Urothelium cell line (cell line): ENCODE measurements at regions not wholly inside any gene's neighbourhood (a gene's known extent, or its start where the extent isn't known, plus 50 kb on each side); places are given as distances from the start of the nearest gene placed in this dataset.
"Not testable (repeated sequence)": the region's sequence is repeated elsewhere in the genome, so short reads cannot be mapped to it uniquely, and the experiment has no call there.

Experiments
- DNase-seq: peaks from one replicate; pipeline ENCODE4 v3.0.0; 2011; ENCODE audit warnings: low spot score, mixed read lengths
- FAIRE-seq: peaks from 2 replicates; lab custom pipeline; 2011; peaks lifted over from hg19 to GRCh38; lab: Jason Lieb, UNC

GRCh38 chr5:38780316-38780715, 65.5 kb upstream of the OSMR start:
- no peak for FAIRE-seq
- no peak for DNase-seq

GRCh38 chr5:38780945-38781344, 64.9 kb upstream of the OSMR start:
- FAIRE-seq (no peak), DNase-seq (peak; percentile 53)

GRCh38 chr5:38782180-38782835, 63.5 kb upstream of the OSMR start:
- no peak for DNase-seq
- FAIRE-seq, result no peak

GRCh38 chr5:38783011-38783561, 62.7 kb upstream of the OSMR start:
- FAIRE-seq, result peak; percentile 44
- peak; percentile 72 for DNase-seq

- no peak for FAIRE-seq
- no peak for DNase-seq
Observed at GRCh38 chr5:38789134-38789533, 56.7 kb upstream of the OSMR start.

GRCh38 chr5:38789777-38790176, 56.0 kb upstream of the OSMR start:
- no peak for DNase-seq
- no peak for FAIRE-seq

- DNase-seq, result no peak
- no peak for FAIRE-seq
Observed at GRCh38 chr5:38790268-38790667, 55.5 kb upstream of the OSMR start.

- no peak for DNase-seq
- FAIRE-seq, result no peak
Observed at GRCh38 chr5:38790891-38791290, 54.9 kb upstream of the OSMR start.

GRCh38 chr5:38793099-38793498, 52.7 kb upstream of the OSMR start:
- DNase-seq, result no peak
- FAIRE-seq, result peak; percentile 13

- FAIRE-seq, result not testable (repeated sequence)
Observed at GRCh38 chr5:38794037-38794436, 51.8 kb upstream of the OSMR start.

GRCh38 chr5:38794986-38795385, 50.8 kb upstream of the OSMR start:
- FAIRE-seq (no peak), DNase-seq (no peak)

More at GRCh38 chr5:38794037-38794436, 51.8 kb upstream of the OSMR start:
- DNase-seq, result not testable (repeated sequence)

GRCh38 chr5:38795986-38796741, 49.6 kb upstream of the OSMR start:
- FAIRE-seq, result no peak
- no peak for DNase-seq
